Neural progenitor cell (in vitro differentiated cells): ENCODE measurements at regions not wholly inside any gene's neighbourhood (a gene's known extent, or its start where the extent isn't known, plus 50 kb on each side); places are given as distances from the start of the nearest gene placed in this dataset.

Experiments
- CTCF ChIP-seq: fragments of 200-600 bp; sonication (generic); IDR thresholded peaks from 2 replicates; pipeline ENCODE4 v1.5.1; 2017; ENCODE audit warnings: antibody characterized with exemption, mild to moderate bottlenecking
- EZH2phosphoT487 ChIP-seq: fragments of 200-600 bp; sonication (generic); IDR thresholded peaks from 2 replicates; pipeline ENCODE4 v1.6.1; 2017; ENCODE audit warnings: antibody characterized with exemption

DNA sequence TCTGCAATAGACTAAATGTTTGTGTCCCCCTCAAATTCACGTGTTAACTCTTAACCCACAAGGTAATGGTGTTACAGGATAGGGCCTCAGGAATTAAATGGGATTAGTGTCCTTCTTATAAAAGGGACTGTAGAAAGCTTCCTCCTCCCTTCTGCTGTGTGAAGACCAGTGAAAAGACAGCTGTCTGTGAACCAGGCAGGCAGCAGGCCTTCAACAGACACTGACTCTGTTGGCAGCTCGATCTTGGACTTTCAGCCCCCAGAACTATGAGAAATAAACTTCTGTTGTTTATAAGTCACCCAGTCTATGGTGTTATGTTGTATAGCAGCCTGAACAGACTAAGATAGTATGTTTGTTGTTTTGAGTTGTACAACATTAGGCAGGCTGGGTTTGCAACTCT is 208.1 kb downstream of the GBA3 start:
- TF ChIP-seq CTCF (no peak), EZH2phosphoT487 (no peak)
